ENCODE measurements at regions not wholly inside any gene's neighbourhood (a gene's known extent, or its start where the extent isn't known, plus 50 kb on each side); places are given as distances from the start of the nearest gene placed in this dataset.

DNA sequence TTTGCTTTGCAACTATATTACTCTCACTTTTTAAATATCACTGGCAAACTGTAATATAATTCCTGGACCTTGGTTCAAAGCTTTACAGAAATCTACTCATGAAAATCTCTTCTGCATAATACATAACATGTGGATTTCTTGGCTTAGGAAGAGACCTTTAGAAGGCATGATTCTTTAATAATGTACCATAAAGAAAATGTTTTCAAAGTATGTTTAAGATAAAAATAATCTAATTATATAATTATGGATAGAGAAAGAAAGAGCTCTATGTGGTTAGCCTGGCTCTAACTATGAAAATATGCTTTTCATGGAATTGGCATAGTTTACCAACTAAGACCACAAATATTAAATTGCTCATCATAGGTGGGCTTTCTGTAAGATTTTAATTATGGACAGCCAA lies 817.8 kb downstream of the TLE1 start:
- Histone ChIP-seq H4K20me1 (ENCODE audit: insufficient read depth, low read depth, low read length) (no peaks in the 10 kb centered on the region), H3K27ac (ENCODE audit: low read length) (no peak overlapping the region), H3K9me3 (ENCODE audit: low read length) (peaks cover 51% of the 10 kb centered on the region), H3K9me2 (replicated peaks; ENCODE audit: insufficient read depth, low read length) (no peaks in the 10 kb centered on the region), H3K4me1 (ENCODE audit: low read length) (no peaks in the 10 kb centered on the region), H3K9ac (ENCODE audit: low read length) (no peak overlapping the region), H3K27me3 (ENCODE audit: low read length) (no peaks in the 10 kb centered on the region), H3K4me3 (ENCODE audit: low read length) (no peak overlapping the region), H2AFZ (ENCODE audit: low read length) (no peak overlapping the region), H3K36me3 (ENCODE audit: insufficient read depth, low read length) (no peaks in the 10 kb centered on the region), H3K4me2 (ENCODE audit: low read depth, low read length, poor library complexity, severe bottlenecking) (no peak overlapping the region), H3K79me2 (ENCODE audit: low read length) (no peaks in the 10 kb centered on the region)
- no peak for DNase-seq

DNA sequence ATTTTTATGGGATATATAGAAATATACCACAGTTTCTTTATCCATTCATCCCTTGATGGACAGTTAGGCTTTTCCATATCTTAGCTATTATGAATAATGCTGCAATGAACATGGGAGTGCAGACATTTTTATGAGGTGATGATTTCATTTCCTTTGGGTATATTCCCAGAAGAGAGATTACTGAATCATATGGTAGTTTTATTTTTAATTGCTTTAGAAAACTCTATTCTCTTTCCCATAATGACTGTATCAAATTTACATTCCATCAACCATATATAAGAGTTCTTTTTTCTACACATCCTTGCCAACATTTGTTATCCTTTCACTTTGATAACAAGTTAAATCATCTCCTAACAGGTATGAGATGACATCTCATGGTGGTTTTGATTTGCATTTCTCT lies 821.6 kb downstream of the TLE1 start:
- Histone ChIP-seq H3K4me3 (ENCODE audit: low read length) (no peak overlapping the region), H3K4me1 (ENCODE audit: low read length) (no peaks in the 10 kb centered on the region), H3K9ac (ENCODE audit: low read length) (no peak overlapping the region), H3K9me3 (ENCODE audit: low read length) (peaks cover 38% of the 10 kb centered on the region), H3K9me2 (replicated peaks; ENCODE audit: insufficient read depth, low read length) (no peaks in the 10 kb centered on the region), H3K79me2 (ENCODE audit: low read length) (no peaks in the 10 kb centered on the region), H3K27me3 (ENCODE audit: low read length) (no peaks in the 10 kb centered on the region), H4K20me1 (ENCODE audit: insufficient read depth, low read depth, low read length) (no peaks in the 10 kb centered on the region), H3K4me2 (ENCODE audit: low read depth, low read length, poor library complexity, severe bottlenecking) (no peak overlapping the region), H2AFZ (ENCODE audit: low read length) (no peak overlapping the region), H3K27ac (ENCODE audit: low read length) (no peak overlapping the region), H3K36me3 (ENCODE audit: insufficient read depth, low read length) (no peaks in the 10 kb centered on the region)
- DNase-seq, result no peak

DNA sequence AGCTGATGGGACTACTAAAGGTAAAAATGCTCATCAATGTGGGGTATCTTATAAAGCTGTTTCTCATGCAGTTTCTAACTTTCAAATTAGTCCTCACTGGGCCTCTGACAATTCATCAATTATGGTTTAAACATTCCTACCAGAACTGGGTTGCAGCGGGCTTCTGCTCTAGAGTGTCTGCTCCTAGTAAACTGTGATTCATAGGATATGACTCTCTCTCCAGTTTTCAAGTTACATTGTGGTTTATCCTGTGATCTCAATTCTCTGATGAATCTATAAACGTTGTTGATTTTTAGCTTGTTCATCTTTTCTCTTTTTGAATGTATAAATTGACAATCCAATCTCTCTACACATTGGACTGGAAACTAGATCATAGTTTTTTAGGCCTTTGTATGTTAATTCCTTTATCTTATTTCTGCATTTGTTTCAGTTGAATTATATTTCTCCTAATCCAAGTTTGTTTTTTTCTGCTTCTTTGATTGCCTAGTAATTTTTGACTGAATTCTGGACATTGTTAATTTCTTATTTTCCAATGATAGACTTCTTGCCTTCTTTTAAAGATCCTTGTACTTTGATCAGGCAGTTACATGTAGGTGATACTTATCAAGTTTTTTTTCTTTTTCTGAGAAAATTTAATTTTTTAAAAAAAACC lies 822.6 kb downstream of the TLE1 start:
- Histone ChIP-seq H4K20me1 (ENCODE audit: insufficient read depth, low read depth, low read length) (no peaks in the 10 kb centered on the region), H3K27ac (ENCODE audit: low read length) (no peak overlapping the region)
- DNase-seq, result no peak

DNA sequence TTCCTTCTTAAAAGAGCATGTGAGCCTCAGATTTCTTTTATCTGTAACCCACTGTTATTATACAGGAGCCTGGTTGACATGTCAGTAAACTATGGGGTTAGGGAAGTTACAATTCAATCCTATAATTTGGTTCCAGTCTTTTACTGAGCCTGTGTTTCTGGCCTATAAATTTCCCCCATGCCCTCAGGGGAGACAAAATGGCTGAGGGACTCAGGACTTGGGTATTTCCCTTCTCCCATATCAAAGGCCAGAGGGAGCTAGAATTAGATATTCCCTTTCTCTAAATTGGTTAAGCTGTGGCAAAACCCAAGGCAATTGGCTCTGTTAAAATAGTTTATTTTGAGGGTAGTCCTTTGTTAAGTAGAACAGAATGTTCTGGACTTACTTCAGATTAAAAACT lies 823.2 kb downstream of the TLE1 start:
- no peaks in the 10 kb centered on the region for H3K9me2 ChIP-seq (replicated peaks; ENCODE audit: insufficient read depth, low read length)
- no peaks in the 10 kb centered on the region for H3K36me3 ChIP-seq (ENCODE audit: insufficient read depth, low read length)
- no peaks in the 10 kb centered on the region for H3K27me3 ChIP-seq (ENCODE audit: low read length)
- no peak overlapping the region for H3K4me3 ChIP-seq (ENCODE audit: low read length)
- H3K9me3 ChIP-seq (ENCODE audit: low read length), result peaks cover 37% of the 10 kb centered on the region
- no peaks in the 10 kb centered on the region for H3K79me2 ChIP-seq (ENCODE audit: low read length)
- H3K9ac ChIP-seq (ENCODE audit: low read length), result no peak overlapping the region
- H3K4me1 ChIP-seq (ENCODE audit: low read length), result no peaks in the 10 kb centered on the region
- no peaks in the 10 kb centered on the region for H4K20me1 ChIP-seq (ENCODE audit: insufficient read depth, low read depth, low read length)
- H2AFZ ChIP-seq (ENCODE audit: low read length), result no peak overlapping the region
- H3K27ac ChIP-seq (ENCODE audit: low read length), result no peak overlapping the region
- DNase-seq, result no peak
- no peak overlapping the region for H3K4me2 ChIP-seq (ENCODE audit: low read depth, low read length, poor library complexity, severe bottlenecking)

More for the DNA sequence above, 822.6 kb downstream of the TLE1 start:
- Histone ChIP-seq H3K9me3 (ENCODE audit: low read length) (peaks cover 37% of the 10 kb centered on the region), H3K36me3 (ENCODE audit: insufficient read depth, low read length) (no peaks in the 10 kb centered on the region), H3K4me3 (ENCODE audit: low read length) (no peak overlapping the region), H2AFZ (ENCODE audit: low read length) (no peak overlapping the region), H3K27me3 (ENCODE audit: low read length) (no peaks in the 10 kb centered on the region), H3K4me2 (ENCODE audit: low read depth, low read length, poor library complexity, severe bottlenecking) (no peak overlapping the region), H3K9me2 (replicated peaks; ENCODE audit: insufficient read depth, low read length) (no peaks in the 10 kb centered on the region), H3K4me1 (ENCODE audit: low read length) (no peaks in the 10 kb centered on the region), H3K79me2 (ENCODE audit: low read length) (no peaks in the 10 kb centered on the region), H3K9ac (ENCODE audit: low read length) (no peak overlapping the region)

GRCh38 chr9:80843028-80843427 lies 846.3 kb downstream of the TLE1 start:
- Histone ChIP-seq H3K79me2 (ENCODE audit: low read length) (no peaks in the 10 kb centered on the region), H3K4me3 (ENCODE audit: low read length) (no peak overlapping the region), H3K9ac (ENCODE audit: low read length) (no peak overlapping the region), H4K20me1 (ENCODE audit: insufficient read depth, low read depth, low read length) (no peaks in the 10 kb centered on the region), H3K27me3 (ENCODE audit: low read length) (no peaks in the 10 kb centered on the region), H3K27ac (ENCODE audit: low read length) (no peak overlapping the region), H3K9me2 (replicated peaks; ENCODE audit: insufficient read depth, low read length) (no peaks in the 10 kb centered on the region), H2AFZ (ENCODE audit: low read length) (no peak overlapping the region), H3K36me3 (ENCODE audit: insufficient read depth, low read length) (no peaks in the 10 kb centered on the region), H3K9me3 (ENCODE audit: low read length) (peaks cover 31% of the 10 kb centered on the region), H3K4me1 (ENCODE audit: low read length) (no peaks in the 10 kb centered on the region), H3K4me2 (ENCODE audit: low read depth, low read length, poor library complexity, severe bottlenecking) (no peak overlapping the region)
- DNase-seq, result no peak

GRCh38 chr9:80842389-80842788 lies 847.0 kb downstream of the TLE1 start:
- Histone ChIP-seq H3K4me3 (ENCODE audit: low read length) (no peak overlapping the region), H3K4me1 (ENCODE audit: low read length) (no peaks in the 10 kb centered on the region), H3K27me3 (ENCODE audit: low read length) (no peaks in the 10 kb centered on the region), H3K36me3 (ENCODE audit: insufficient read depth, low read length) (no peaks in the 10 kb centered on the region), H2AFZ (ENCODE audit: low read length) (no peak overlapping the region), H3K9me2 (replicated peaks; ENCODE audit: insufficient read depth, low read length) (no peaks in the 10 kb centered on the region), H3K9ac (ENCODE audit: low read length) (no peak overlapping the region), H3K79me2 (ENCODE audit: low read length) (no peaks in the 10 kb centered on the region), H3K27ac (ENCODE audit: low read length) (no peak overlapping the region), H3K4me2 (ENCODE audit: low read depth, low read length, poor library complexity, severe bottlenecking) (no peak overlapping the region), H3K9me3 (ENCODE audit: low read length) (peaks cover 27% of the 10 kb centered on the region), H4K20me1 (ENCODE audit: insufficient read depth, low read depth, low read length) (no peaks in the 10 kb centered on the region)
- DNase-seq, result no peak

GRCh38 chr9:80841888-80842287 lies 847.5 kb downstream of the TLE1 start:
- H3K36me3 ChIP-seq (ENCODE audit: insufficient read depth, low read length), result no peaks in the 10 kb centered on the region

DNA sequence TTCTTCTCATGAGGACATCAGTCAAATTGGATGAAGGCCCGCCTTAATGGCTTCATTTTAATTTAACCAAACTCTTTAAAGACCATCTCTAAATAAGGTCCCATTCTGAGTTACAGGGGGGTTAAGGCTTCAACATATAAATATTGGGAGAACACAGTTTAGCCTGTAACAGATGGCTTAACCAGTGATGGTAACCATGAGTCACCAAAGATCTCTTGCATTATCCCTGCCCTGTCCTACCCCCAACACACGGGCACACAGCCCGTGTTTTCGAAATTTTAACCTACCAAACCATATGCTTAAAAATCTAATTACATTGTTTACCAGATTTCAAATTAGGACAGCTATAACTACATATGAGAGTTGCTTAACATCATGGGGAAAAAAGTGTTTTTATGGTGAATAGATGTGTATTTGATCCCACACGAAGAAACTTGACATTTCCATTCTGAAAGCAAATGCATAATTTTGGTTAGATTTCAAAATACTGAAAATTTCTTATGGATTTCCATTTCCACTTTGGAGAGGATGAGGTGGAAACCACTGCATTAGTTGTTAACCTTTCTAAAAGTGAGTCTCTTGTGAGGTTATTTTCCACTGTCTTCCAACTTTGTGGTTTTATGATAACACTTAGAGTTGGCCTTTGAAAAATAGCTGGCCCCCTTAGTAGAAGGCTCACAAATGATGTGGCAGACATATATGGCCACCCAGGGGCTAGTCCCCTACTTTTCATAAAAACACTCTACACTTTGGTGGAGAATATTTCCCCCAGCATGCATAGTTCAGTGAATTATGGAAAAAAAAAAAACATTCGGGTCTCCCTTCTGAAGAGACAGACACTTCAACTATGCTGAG lies 849.3 kb downstream of the TLE1 start:
- Histone ChIP-seq H3K36me3 (ENCODE audit: insufficient read depth, low read length) (no peaks in the 10 kb centered on the region), H3K79me2 (ENCODE audit: low read length) (no peaks in the 10 kb centered on the region), H3K27ac (ENCODE audit: low read length) (no peak overlapping the region), H2AFZ (ENCODE audit: low read length) (no peak overlapping the region), H3K4me1 (ENCODE audit: low read length) (no peaks in the 10 kb centered on the region), H3K4me3 (ENCODE audit: low read length) (no peak overlapping the region), H3K9me2 (replicated peaks; ENCODE audit: insufficient read depth, low read length) (no peaks in the 10 kb centered on the region), H3K9me3 (ENCODE audit: low read length) (peaks cover 30% of the 10 kb centered on the region), H4K20me1 (ENCODE audit: insufficient read depth, low read depth, low read length) (no peaks in the 10 kb centered on the region), H3K9ac (ENCODE audit: low read length) (no peak overlapping the region), H3K27me3 (ENCODE audit: low read length) (no peaks in the 10 kb centered on the region), H3K4me2 (ENCODE audit: low read depth, low read length, poor library complexity, severe bottlenecking) (no peak overlapping the region)
- no peak for DNase-seq

More at GRCh38 chr9:80841888-80842287, 847.5 kb downstream of the TLE1 start:
- no peaks in the 10 kb centered on the region for H3K9me2 ChIP-seq (replicated peaks; ENCODE audit: insufficient read depth, low read length)
- H3K9me3 ChIP-seq (ENCODE audit: low read length), result peaks cover 25% of the 10 kb centered on the region
- H3K27ac ChIP-seq (ENCODE audit: low read length), result no peak overlapping the region
- H3K4me1 ChIP-seq (ENCODE audit: low read length), result no peaks in the 10 kb centered on the region
- no peak overlapping the region for H3K4me3 ChIP-seq (ENCODE audit: low read length)
- no peak for DNase-seq
- no peaks in the 10 kb centered on the region for H3K79me2 ChIP-seq (ENCODE audit: low read length)
- no peaks in the 10 kb centered on the region for H3K27me3 ChIP-seq (ENCODE audit: low read length)
- no peak overlapping the region for H3K9ac ChIP-seq (ENCODE audit: low read length)
- no peak overlapping the region for H3K4me2 ChIP-seq (ENCODE audit: low read depth, low read length, poor library complexity, severe bottlenecking)
- no peak overlapping the region for H2AFZ ChIP-seq (ENCODE audit: low read length)
- H4K20me1 ChIP-seq (ENCODE audit: insufficient read depth, low read depth, low read length), result no peaks in the 10 kb centered on the region

All from Karpas-422 (cell line).